ENCODE measurements at regions not wholly inside any gene's neighbourhood (a gene's known extent, or its start where the extent isn't known, plus 50 kb on each side); places are given as distances from the start of the nearest gene placed in this dataset.
"Not testable (repeated sequence)": the region's sequence is repeated elsewhere in the genome, so short reads cannot be mapped to it uniquely, and the experiment has no call there.

DNA sequence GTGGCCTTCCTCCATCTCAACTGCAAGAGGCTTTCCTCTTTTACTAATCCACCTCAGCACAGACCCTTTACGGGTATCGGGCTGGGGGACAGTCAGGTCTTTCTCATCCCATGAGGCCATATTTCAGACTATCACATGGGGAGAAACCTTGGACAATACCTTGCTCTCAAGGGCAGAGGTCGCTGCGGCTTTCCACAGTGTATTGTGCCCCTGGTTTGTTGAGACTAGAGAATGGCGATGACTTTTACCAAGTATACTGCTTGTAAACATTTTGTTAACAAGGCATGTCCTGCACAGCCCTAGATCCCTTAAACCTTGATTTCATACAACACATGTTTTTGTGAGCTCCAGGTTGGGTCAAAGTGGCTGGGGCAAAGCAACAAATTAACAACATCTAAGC, 220.2 kb downstream of the ADRA2C start:
- not testable (repeated sequence) for TF ChIP-seq EZH2 (IDR thresholded peaks at IDR 0.05; ENCODE audit: insufficient read depth, low read length)
- TF ChIP-seq, protein P1, sequence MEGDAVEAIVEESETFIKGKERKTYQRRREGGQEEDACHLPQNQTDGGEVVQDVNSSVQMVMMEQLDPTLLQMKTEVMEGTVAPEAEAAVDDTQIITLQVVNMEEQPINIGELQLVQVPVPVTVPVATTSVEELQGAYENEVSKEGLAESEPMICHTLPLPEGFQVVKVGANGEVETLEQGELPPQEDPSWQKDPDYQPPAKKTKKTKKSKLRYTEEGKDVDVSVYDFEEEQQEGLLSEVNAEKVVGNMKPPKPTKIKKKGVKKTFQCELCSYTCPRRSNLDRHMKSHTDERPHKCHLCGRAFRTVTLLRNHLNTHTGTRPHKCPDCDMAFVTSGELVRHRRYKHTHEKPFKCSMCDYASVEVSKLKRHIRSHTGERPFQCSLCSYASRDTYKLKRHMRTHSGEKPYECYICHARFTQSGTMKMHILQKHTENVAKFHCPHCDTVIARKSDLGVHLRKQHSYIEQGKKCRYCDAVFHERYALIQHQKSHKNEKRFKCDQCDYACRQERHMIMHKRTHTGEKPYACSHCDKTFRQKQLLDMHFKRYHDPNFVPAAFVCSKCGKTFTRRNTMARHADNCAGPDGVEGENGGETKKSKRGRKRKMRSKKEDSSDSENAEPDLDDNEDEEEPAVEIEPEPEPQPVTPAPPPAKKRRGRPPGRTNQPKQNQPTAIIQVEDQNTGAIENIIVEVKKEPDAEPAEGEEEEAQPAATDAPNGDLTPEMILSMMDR (IDR thresholded peaks at IDR 0.05; ENCODE audit: insufficient read depth, low read depth, low read length), result not testable (repeated sequence)
